GM18519 (cell line): ENCODE measurements at regions not wholly inside any gene's neighbourhood (a gene's known extent, or its start where the extent isn't known, plus 50 kb on each side); places are given as distances from the start of the nearest gene placed in this dataset.

Experiments
- ATAC-seq: cut with Tn5 transposase; IDR thresholded peaks from one replicate; pipeline ENCODE4 v1.9.1; 2021; ENCODE audit warnings: mild to moderate bottlenecking, moderate library complexity; ENCODE audit not compliant: unreplicated experiment, low FRiP score

DNA sequence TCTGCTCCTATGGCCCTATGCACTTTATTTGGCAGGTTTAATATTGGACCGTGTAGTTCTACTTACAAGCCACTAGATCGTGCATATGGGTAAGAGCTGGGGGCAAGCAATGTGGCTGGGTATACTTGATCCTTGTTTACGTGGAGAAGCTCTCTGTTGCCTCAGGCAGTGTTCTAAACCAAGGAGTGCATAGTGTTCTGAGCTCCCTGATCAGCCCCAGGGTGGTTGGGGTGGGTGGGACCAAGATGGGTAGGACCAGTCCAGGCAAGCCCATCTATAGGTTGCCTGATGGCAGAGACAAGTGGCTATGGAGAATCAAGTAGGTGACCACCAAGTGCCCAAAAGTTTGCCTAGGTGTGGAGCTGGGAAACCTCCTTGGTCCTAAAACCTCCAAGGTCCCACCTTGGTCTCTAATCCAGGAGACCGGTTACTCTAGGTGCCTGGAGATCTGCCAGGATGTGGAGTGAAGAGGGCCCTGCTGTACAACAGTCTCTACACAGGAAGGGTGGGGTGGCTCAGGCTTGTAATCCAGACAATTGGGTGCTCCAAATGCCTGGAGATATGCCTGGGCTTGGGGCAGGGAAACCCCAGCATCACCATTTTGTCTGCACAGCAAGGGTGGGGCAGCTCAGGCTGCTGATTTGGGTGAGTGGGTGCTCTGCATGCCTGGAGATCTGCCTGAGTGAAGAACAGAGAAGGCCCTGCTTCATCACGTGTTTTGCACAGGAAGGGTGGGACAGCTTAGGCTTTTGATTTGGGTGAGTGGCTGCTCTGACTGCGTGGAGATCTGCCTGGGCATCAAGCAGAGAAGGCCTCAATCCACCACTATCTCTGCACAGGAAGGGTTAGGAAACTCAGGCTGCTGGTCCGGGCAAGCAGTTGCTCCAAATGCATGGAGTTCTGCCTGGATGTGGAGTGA, 659.8 kb downstream of the TLE4 start:
- no peak for ATAC-seq

DNA sequence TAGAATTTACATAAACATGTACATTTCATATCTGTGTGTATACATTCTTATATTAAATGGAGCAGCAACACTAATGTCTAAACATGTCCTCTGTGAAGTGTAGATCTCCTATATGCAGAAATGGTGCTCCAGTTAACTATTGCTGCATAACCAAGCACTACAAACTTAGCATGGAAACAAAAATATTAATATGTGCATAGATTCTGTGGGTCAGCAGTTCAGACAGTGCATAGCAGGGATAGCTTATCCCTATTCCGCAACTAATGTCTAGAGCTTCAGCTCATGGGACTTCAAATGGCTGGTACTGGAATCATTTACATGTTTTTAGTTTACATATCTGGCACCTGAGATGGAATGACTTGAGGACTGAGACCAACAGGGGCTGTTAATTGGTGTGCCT, 652.1 kb downstream of the TLE4 start:
- ATAC-seq: no peak

DNA sequence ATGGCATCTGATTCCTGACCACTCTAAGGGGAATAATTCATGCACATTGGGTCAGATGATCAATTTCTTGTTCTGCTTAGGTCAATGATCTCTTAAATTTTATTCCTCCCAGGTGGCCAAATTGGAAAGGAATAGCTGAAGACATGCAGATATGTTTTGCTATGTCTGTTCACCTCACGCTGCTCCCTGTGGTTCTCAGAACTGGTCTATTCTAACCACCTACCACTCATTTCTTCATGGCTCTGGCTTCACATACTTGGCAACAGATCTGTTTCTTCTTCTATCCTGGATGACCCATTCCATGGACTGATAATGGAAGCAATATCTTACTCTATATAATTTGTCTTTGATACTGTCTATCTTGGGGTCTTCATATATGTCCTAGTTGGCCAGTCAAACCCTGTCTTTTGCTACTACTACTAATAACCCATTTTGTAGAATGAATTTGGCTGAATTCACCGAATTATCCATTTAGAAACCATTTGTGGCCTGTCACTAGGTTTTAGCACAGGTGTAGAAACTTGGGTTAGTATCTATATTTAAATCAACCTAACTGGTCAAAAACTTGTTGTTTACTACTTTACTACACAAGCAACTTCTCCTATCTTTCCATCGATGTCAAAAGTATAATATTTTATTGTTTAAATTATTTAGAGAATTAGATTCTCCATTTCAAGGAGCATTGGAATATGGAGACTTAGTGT, 650.9 kb downstream of the TLE4 start:
- ATAC-seq: no peak

DNA sequence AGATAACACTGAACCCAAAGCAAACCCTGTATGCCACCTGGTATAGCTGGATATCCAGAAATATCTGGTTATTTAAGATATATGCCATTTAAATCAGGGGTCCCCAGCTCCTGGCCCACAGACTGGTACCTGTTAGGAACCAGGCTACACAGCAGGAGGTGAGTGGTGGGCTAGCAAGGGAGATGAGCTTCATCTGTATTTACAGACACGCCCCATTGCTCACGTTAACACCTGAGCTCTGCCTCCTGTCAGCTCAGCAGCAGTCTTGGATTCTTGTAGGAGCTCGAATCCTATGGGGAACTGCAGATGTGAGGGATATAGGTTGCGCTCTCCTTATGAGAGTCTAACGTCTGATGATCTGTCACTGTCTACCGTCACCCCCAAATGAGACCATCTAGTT, 646.6 kb downstream of the TLE4 start:
- ATAC-seq: no peak

DNA sequence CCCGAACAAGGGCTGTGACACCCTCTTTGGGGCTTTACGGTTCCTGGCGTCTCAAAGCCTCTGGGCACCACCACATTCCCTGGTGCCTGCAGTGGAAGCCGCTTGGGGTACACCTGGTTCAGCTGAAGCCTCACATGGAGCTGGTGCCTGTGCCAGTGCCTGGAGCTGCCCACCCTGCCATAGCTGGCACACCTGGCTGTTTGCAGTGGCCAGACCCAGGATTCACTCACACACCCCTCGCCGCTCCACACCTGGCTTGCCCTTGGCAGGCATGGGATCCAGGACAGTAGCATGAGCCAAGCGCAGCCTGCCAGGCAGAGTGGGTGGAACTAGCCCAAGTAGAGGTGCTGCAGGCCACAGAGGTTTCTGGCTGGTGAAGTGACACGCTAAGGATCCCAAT, 641.8 kb downstream of the TLE4 start:
- no peak for ATAC-seq

DNA sequence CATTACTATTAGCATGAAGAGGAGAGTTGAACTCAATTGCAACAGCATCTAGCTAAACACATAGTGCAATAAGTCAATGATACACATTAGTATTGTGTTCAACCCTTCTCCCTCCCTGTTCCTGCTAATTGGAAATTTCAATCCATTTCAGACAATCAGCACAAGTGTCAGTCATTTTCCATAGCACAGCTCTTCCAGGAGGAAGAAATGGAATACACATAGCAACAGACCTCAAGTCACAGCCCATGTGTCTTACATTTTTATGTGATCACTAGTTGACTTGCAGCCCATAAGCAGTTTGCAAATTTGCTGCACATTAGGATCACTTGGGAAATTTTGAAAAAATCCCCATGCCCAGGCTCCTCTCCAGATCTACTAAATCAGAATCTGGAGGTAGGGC, 636.9 kb downstream of the TLE4 start:
- no peak for ATAC-seq

DNA sequence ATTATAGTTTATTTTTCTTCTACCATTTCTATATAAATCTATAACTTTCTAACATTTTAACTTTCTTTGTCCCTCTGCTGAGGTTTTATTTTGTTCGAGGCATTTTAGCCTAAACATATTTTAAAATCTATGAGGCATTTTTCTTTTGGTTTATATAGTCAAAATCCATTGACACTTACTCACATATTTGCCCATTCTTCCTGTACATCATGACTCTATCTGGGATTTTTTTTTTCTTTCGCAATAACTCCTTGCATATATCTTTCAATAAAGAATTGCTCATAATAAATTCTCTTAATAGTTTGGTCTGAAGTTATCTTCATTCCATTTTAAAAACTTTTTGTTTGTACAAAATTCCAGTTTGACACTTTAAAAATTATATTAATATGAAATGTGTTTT, 632.3 kb downstream of the TLE4 start:
- no peak for ATAC-seq

DNA sequence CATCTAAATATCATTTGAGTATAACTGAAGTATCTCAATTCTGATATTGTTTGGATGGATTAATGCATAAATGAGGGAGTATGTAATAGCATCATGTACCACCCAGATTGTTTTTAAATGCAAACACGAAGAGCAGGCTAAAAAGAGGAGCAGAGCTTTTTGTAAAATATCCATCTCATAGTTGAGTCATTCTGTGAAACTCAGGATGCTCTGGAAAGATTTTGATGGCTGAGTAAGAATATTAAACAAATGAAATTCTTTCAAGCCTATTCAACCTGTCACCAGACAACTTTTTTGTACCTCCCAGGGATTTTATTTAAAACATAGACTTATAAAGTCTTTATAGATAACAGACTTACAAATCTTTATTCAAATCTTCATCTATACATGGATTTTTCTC, 625.9 kb downstream of the TLE4 start:
- ATAC-seq: no peak

DNA sequence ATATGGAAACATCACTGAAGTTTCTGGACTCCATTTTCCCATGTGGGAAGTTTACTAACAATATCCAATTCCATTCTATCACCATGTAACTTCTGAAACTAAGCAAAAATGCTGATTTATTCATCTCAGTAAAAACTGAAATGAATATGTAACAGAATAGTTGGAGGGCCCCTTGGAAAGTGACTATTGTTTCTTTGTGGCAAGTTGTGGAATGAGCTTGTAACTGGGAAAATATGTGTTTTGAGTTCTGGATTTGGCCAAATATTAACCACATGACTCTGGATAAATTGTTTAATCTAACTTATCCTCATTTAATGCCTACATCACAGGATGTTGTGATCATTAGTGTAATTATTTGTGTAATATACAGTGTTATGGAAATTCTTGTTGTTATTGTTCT, 619.3 kb downstream of the TLE4 start:
- ATAC-seq: no peak

DNA sequence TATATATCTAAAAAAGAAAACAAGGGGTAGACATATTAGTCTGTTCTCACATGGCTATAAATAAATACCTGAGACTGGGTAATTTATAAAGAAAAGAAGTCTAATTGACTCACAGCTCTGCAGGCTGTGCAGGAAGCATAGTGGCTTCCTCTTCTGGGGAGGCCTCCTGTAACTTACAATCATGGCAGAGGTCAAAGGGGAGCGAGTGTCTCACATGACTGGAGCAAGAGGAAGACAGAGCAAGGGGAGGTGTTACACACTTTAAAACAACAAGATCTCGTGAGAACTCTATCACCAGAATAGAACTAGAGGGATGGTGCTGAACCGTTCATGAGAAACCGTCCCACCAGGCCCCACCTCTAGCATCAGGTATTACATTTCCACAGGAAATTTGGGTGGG, 616.8 kb downstream of the TLE4 start:
- no peak for ATAC-seq

DNA sequence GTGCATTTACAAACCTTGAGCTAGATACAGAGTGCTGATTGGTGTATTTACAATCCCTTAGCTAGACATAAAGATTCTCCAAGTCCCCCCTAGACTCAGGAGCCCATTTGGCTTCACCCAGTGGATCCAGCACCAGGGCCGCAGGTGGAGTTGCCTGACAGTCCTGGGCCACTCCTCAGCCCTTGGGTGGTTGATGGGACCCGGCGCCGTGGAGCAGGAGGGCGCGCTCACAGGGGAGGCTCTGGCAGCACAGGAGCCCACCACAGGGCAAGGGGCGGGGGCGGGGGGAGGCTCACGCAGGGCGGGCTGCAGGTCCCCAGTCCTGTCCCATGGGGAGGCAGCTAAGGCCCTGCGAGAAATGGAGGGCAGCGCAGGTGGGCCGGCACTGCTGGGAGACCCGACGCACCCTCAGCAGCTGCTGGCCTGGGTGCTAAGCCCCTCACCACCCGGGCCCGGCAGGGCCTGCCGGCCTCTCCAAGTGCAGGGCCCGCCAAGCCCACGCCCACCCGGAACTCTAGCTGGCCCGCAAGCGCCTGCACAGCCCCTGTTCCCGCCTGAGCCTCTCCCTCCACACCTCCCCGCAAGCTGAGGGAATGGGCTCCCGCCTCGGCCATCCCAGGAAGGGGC, 613.5 kb downstream of the TLE4 start:
- no peak for ATAC-seq

DNA sequence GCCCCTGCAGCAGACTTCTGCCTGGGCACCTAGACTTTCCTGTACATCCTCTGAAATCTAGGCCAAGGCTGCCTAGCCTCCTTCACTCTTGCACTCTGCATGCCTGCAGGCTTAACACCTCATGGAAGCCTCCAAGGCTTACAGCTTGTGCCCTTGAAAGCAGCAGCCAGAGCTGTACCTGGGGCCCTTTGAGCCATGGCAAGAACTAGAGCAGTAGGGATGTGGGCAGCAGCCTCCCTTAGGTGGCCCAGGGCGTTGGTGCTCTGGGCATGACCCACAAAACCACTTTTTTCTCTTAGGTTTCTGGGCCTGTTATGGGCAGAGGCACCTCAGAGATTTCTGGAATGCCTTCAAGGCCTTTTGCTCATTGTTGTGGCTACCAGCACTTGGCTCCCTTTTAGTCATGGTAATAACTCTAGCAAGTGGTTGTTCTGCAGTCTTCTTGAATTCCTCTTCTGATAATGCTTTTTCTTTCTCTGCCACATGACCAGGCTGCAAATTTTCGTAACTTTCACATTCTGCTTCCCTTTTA, 606.2 kb downstream of the TLE4 start:
- no peak for ATAC-seq

DNA sequence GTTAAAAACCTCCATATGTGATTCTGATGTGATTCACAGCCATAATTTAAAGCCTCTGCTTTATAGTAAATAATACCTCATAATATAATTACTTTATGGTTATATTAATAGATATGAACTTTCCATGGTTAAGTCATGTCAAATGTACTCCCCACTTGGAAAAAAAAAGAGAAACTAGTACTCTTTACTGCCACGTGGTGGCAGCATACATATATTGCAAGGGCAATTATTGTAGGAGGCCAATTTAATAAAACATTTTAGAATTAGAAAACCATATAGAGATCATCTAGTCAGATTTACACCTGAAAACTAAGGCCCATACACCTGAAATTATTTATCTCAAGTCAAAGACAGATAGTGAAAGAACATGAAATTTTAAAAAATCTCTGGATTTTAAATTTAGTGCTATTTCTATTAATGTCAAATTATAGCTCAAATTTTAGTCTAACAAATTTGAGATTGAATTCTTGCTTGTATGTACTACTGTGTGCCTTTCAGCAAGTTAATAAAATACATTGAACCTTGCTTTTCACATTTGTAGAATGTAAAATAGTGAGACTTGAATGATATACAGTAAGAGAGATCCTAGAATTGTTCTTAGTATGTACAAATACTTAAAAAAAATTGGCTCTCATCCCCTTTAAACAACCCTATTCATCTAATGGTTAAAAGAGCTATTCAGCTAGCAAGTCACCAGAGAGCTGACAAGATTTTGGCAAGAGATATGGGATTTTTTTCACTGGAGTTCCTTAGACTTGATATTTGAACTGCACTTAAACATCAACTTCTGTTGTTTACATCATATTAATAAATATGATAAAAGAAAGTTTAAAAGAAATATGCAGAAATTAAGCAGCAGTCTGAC, 603.8 kb downstream of the TLE4 start:
- no peak for ATAC-seq

DNA sequence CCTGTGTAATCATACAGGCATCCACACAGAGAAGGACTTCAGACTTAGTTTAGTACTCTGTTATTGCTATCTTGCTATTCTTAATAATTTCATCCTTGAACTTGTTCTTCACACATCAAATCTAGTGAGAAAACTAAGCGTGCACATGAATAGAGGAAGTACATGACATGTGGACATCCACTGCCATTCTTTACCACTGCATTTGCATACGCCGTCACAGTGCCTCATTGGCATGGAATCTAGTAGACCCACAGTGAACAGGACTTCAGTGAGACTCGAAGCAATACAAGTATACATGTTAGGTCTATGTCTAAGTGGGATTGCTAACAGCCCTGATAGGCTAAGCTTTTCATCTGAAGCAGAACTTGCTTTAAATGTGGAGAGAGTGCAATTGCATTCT, 592.1 kb downstream of the TLE4 start:
- peak; percentile 82 for ATAC-seq

DNA sequence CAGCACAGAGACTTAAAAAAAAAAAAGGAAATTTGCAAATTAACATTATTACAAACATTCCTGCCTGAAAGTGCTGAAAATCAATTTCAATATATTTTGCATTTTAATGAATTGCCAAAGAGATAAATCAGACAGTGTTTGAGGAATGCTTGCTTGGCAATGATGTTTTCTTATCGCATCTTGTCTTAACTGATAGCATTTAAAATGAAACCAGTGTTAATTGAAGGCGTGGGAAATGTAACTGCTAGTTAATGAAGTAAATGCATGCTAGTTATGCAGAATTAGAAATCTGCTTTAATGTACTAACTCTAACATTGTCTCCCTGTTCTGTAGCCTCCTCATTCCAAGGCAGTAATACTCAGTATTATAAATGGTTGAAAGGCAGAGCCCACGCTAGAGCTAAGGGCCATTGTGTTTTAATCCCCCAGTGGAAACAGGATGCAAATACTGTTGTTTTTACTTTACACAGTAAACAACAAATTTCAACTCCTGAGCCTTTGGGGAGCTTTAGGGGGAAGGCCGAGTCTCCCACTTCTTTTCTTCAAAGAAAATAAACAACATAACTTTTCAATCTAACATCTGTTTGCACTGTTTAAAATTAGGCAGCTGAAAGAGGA, 586.9 kb downstream of the TLE4 start:
- ATAC-seq: no peak

DNA sequence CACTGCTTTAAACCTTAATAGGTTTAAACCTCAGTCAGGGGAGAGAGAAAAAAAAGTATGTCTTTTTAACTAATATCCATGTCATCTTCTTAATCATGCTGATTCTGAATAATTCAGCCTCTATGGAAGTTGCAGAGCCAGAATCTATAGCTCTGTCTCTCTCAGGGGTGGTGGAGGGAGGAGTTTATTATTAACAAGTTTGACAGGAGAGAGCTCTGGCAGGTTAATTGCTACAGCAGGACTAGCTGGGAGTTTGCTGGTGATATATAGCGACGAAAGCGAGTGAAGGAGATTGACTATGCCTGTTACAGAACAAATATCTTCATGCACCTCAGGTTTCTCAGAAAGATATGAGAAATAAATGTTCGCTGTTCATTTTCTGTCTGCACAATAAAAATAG, 586.4 kb downstream of the TLE4 start:
- peak; percentile 4 for ATAC-seq

DNA sequence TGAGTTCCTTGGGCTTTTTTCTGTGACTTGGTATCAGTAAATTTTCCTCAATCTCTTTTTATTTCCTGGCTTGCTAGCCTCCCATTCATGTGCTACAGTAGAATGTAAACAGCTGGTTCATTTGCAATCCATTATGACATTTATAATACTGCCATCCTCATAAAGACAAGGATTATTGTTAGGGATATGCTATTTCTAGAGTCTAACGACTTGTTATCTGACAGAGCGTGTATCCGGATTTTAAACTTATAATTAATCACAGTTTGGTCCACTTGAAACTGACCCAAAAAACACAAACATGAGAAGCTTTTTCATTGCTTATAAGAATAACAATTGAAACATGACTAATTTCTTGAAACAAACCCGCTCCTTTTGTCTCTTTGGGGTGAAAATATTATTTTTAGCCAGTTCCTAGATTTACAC, 585.8 kb downstream of the TLE4 start:
- ATAC-seq: peak; percentile 32

DNA sequence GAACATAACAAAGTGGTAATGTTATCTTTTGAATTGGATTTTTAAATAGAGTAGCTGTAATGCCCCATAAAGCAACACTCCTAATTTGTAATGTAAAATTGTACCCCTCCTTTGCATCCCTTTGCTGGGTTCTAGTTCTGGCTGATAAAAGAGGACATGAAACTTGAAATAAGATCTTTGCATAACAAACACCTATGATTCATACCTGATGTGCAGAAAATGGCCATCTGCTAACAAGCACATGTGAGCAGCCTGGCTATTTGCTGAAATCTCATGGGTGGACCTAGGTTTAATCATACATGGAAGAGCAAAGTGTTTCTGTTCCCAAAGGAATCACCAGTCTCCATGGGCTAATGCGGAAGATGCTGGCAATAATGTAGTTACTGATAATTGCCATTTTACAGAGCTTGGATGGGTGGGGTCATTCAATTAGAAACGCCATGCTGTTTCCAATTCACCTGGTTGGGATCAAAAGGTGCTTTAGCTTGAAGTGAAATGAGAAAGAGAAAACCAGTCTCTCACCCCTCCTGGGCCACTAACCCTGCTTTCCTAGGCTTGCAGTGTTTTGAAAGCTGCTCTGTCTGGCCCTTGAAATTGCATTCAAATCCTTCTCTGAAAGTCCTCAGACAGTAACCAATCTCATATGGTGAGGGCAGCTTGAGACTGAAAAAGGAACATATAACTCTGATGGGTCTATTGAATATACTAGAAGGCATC, 585.1 kb downstream of the TLE4 start:
- peak; percentile 69 for ATAC-seq

DNA sequence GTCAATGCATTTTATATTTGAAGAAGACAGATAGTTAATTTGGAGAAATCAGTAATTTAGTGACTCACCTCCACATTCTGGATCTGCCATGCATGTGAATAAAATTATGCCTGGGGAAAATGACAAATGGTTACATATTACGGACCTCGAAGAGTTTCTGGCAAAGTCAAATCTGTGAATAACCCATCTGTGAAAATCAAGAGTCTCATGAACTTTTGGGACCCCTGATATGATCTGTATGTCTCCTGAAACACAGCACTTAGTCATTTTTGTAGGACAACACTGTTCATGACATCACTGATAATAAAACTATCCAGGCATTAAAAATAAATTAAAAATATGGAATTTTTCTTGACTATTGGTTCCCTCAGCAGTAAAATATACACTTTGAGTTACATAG, 584.5 kb downstream of the TLE4 start:
- ATAC-seq: no peak
